HG03045 (cell line): ENCODE measurements at regions not wholly inside any gene's neighbourhood (a gene's known extent, or its start where the extent isn't known, plus 50 kb on each side); places are given as distances from the start of the nearest gene placed in this dataset.
"Not testable (repeated sequence)": the region's sequence is repeated elsewhere in the genome, so short reads cannot be mapped to it uniquely, and the experiment has no call there.

Experiments used
- ATAC-seq: cut with Tn5 transposase; IDR thresholded peaks from one replicate; pipeline ENCODE4 v1.9.1; 2021; ENCODE audit warnings: mild to moderate bottlenecking, moderate library complexity; ENCODE audit not compliant: unreplicated experiment

- no peak for ATAC-seq
These were observed 485.6 kb upstream of the SYNCRIP start for GRCh38 chr6:86128130-86128814.

GRCh38 chr6:86122086-86122485, 479.4 kb upstream of the SYNCRIP start:
- ATAC-seq = no peak

GRCh38 chr6:86118271-86118670, 475.6 kb upstream of the SYNCRIP start:
- no peak for ATAC-seq

GRCh38 chr6:86107985-86108384, 465.3 kb upstream of the SYNCRIP start:
- no peak for ATAC-seq

GRCh38 chr6:86087954-86088353, 445.3 kb upstream of the SYNCRIP start:
- no peak for ATAC-seq

GRCh38 chr6:86079938-86080337, 437.3 kb upstream of the SYNCRIP start:
- ATAC-seq = no peak

- no peak for ATAC-seq
These were observed 427.5 kb upstream of the SYNCRIP start for GRCh38 chr6:86070151-86070550.

GRCh38 chr6:86065002-86065401, 422.3 kb upstream of the SYNCRIP start:
- ATAC-seq = not testable (repeated sequence)

- ATAC-seq = not testable (repeated sequence)
These were observed 414.8 kb upstream of the SYNCRIP start for GRCh38 chr6:86057293-86057980.

GRCh38 chr6:86045038-86045437, 402.4 kb upstream of the SYNCRIP start:
- ATAC-seq = no peak

- ATAC-seq = no peak
These were observed 399.5 kb upstream of the SYNCRIP start for GRCh38 chr6:86042214-86042613.

- ATAC-seq = no peak
These were observed 389.0 kb upstream of the SYNCRIP start for GRCh38 chr6:86031713-86032112.

GRCh38 chr6:86030875-86031274, 388.2 kb upstream of the SYNCRIP start:
- no peak for ATAC-seq

- ATAC-seq = no peak
These were observed 386.1 kb upstream of the SYNCRIP start for GRCh38 chr6:86028776-86029175.

- ATAC-seq = not testable (repeated sequence)
These were observed 384.2 kb upstream of the SYNCRIP start for GRCh38 chr6:86026890-86027289.

- ATAC-seq = no peak
These were observed 374.6 kb upstream of the SYNCRIP start for GRCh38 chr6:86017236-86017635.

GRCh38 chr6:86016567-86016966, 373.9 kb upstream of the SYNCRIP start:
- ATAC-seq = no peak

- ATAC-seq = no peak
These were observed 373.4 kb upstream of the SYNCRIP start for GRCh38 chr6:86016077-86016476.

- ATAC-seq = not testable (repeated sequence)
These were observed 370.3 kb upstream of the SYNCRIP start for GRCh38 chr6:86012991-86013390.

- no peak for ATAC-seq
These were observed 368.5 kb upstream of the SYNCRIP start for GRCh38 chr6:86010915-86011786.

GRCh38 chr6:85997206-85997605, 354.5 kb upstream of the SYNCRIP start:
- no peak for ATAC-seq

- no peak for ATAC-seq
These were observed 353.3 kb upstream of the SYNCRIP start for GRCh38 chr6:85996034-85996375.
